ENCODE measurements at regions not wholly inside any gene's neighbourhood (a gene's known extent, or its start where the extent isn't known, plus 50 kb on each side); places are given as distances from the start of the nearest gene placed in this dataset.

DNA sequence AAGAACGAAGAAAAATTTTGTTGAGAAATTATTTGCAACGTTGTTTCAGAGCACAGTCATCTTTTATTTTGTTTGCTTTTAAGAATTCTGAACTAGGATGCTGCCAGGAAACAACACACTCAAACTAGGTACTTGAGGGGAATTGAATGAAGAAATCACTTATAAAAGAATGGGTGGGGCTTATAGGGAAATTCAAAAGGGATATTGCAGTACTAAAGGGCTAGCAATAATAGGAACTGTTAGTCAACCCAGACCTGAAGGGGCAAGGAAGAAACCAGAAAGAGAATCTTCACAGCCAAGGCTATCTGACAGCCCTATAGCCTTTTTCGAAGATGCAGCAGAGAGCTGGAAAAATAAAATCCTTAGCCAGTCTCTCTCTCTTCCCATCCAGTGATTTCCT, 179.3 kb downstream of the RPRM start:
- TF ChIP-seq, protein P1, sequence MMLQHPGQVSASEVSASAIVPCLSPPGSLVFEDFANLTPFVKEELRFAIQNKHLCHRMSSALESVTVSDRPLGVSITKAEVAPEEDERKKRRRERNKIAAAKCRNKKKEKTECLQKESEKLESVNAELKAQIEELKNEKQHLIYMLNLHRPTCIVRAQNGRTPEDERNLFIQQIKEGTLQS (IDR thresholded peaks at IDR 0.05), result no peak
- TF ChIP-seq, protein P2, sequence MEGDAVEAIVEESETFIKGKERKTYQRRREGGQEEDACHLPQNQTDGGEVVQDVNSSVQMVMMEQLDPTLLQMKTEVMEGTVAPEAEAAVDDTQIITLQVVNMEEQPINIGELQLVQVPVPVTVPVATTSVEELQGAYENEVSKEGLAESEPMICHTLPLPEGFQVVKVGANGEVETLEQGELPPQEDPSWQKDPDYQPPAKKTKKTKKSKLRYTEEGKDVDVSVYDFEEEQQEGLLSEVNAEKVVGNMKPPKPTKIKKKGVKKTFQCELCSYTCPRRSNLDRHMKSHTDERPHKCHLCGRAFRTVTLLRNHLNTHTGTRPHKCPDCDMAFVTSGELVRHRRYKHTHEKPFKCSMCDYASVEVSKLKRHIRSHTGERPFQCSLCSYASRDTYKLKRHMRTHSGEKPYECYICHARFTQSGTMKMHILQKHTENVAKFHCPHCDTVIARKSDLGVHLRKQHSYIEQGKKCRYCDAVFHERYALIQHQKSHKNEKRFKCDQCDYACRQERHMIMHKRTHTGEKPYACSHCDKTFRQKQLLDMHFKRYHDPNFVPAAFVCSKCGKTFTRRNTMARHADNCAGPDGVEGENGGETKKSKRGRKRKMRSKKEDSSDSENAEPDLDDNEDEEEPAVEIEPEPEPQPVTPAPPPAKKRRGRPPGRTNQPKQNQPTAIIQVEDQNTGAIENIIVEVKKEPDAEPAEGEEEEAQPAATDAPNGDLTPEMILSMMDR (IDR thresholded peaks at IDR 0.05; ENCODE audit: low read depth, low read length, missing input control), result no peak
- TF ChIP-seq, protein P3, sequence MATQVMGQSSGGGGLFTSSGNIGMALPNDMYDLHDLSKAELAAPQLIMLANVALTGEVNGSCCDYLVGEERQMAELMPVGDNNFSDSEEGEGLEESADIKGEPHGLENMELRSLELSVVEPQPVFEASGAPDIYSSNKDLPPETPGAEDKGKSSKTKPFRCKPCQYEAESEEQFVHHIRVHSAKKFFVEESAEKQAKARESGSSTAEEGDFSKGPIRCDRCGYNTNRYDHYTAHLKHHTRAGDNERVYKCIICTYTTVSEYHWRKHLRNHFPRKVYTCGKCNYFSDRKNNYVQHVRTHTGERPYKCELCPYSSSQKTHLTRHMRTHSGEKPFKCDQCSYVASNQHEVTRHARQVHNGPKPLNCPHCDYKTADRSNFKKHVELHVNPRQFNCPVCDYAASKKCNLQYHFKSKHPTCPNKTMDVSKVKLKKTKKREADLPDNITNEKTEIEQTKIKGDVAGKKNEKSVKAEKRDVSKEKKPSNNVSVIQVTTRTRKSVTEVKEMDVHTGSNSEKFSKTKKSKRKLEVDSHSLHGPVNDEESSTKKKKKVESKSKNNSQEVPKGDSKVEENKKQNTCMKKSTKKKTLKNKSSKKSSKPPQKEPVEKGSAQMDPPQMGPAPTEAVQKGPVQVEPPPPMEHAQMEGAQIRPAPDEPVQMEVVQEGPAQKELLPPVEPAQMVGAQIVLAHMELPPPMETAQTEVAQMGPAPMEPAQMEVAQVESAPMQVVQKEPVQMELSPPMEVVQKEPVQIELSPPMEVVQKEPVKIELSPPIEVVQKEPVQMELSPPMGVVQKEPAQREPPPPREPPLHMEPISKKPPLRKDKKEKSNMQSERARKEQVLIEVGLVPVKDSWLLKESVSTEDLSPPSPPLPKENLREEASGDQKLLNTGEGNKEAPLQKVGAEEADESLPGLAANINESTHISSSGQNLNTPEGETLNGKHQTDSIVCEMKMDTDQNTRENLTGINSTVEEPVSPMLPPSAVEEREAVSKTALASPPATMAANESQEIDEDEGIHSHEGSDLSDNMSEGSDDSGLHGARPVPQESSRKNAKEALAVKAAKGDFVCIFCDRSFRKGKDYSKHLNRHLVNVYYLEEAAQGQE (IDR thresholded peaks at IDR 0.05), result no peak
- TF ChIP-seq YY1 (IDR thresholded peaks at IDR 0.05) (no peak), GABPA (IDR thresholded peaks at IDR 0.05 in 1 of 2, conservative IDR thresholded peaks at IDR 0.05 in 1 of 2) (no peak), RAD21 (IDR thresholded peaks at IDR 0.05) (no peak), HNF4G (IDR thresholded peaks at IDR 0.05) (no peak), TAF1 (conservative IDR thresholded peaks at IDR 0.05) (no peak), RXRA (IDR thresholded peaks at IDR 0.05) (no peak), JUND (IDR thresholded peaks at IDR 0.05) (no peak)
- TF ChIP-seq, protein P4, sequence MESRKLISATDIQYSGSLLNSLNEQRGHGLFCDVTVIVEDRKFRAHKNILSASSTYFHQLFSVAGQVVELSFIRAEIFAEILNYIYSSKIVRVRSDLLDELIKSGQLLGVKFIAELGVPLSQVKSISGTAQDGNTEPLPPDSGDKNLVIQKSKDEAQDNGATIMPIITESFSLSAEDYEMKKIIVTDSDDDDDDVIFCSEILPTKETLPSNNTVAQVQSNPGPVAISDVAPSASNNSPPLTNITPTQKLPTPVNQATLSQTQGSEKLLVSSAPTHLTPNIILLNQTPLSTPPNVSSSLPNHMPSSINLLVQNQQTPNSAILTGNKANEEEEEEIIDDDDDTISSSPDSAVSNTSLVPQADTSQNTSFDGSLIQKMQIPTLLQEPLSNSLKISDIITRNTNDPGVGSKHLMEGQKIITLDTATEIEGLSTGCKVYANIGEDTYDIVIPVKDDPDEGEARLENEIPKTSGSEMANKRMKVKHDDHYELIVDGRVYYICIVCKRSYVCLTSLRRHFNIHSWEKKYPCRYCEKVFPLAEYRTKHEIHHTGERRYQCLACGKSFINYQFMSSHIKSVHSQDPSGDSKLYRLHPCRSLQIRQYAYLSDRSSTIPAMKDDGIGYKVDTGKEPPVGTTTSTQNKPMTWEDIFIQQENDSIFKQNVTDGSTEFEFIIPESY (IDR thresholded peaks at IDR 0.05), result no peak
- TF ChIP-seq, protein P5, sequence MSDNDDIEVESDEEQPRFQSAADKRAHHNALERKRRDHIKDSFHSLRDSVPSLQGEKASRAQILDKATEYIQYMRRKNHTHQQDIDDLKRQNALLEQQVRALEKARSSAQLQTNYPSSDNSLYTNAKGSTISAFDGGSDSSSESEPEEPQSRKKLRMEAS (IDR thresholded peaks at IDR 0.05), result no peak

All from liver (tissue), 3 donors.